ENCODE measurements at regions not wholly inside any gene's neighbourhood (a gene's known extent, or its start where the extent isn't known, plus 50 kb on each side); places are given as distances from the start of the nearest gene placed in this dataset.

DNA sequence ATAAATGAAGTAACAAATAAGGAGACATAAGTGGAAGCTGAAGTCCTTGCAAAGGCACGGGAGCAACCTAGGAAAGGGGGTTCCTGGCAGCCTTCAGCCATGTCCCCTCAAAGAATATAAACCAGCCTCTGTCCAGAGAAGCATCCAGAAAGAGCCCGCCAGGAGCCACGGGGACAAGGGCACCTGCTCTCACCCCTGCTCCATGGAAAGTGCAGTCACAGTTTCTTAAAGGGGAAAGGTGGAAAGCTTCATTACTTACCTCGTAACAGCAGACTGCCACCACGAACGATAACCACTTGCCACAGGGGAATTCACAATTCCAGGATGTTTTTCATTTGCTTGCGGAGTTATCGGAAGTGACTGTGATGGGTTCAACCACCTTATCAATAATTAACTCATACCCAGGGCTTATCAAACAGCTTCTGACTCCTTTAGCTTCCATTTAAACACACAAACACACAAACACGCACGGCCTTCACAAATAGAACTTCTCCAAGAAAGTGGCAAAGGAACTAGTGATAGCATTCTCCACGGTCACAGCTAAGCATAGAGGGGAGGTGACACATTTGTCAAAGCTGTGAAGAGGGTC, 134.2 kb upstream of the IGF1R start:
- no peak overlapping the region for H3K4me3 ChIP-seq (ENCODE audit: low read depth, low read length)
- TF ChIP-seq MYC (IDR thresholded peaks at IDR 0.05; ENCODE audit: low read depth, low read length): no peak
- no peak for TF ChIP-seq POLR2A (IDR thresholded peaks at IDR 0.05; ENCODE audit: extremely low read depth, insufficient read length)
- TF ChIP-seq, protein P1, sequence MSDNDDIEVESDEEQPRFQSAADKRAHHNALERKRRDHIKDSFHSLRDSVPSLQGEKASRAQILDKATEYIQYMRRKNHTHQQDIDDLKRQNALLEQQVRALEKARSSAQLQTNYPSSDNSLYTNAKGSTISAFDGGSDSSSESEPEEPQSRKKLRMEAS (IDR thresholded peaks at IDR 0.05; ENCODE audit: low read depth, low read length): no peak
- TF ChIP-seq, protein P2, sequence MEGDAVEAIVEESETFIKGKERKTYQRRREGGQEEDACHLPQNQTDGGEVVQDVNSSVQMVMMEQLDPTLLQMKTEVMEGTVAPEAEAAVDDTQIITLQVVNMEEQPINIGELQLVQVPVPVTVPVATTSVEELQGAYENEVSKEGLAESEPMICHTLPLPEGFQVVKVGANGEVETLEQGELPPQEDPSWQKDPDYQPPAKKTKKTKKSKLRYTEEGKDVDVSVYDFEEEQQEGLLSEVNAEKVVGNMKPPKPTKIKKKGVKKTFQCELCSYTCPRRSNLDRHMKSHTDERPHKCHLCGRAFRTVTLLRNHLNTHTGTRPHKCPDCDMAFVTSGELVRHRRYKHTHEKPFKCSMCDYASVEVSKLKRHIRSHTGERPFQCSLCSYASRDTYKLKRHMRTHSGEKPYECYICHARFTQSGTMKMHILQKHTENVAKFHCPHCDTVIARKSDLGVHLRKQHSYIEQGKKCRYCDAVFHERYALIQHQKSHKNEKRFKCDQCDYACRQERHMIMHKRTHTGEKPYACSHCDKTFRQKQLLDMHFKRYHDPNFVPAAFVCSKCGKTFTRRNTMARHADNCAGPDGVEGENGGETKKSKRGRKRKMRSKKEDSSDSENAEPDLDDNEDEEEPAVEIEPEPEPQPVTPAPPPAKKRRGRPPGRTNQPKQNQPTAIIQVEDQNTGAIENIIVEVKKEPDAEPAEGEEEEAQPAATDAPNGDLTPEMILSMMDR (IDR thresholded peaks at IDR 0.05; ENCODE audit: low read depth, low read length): no peak

DNA sequence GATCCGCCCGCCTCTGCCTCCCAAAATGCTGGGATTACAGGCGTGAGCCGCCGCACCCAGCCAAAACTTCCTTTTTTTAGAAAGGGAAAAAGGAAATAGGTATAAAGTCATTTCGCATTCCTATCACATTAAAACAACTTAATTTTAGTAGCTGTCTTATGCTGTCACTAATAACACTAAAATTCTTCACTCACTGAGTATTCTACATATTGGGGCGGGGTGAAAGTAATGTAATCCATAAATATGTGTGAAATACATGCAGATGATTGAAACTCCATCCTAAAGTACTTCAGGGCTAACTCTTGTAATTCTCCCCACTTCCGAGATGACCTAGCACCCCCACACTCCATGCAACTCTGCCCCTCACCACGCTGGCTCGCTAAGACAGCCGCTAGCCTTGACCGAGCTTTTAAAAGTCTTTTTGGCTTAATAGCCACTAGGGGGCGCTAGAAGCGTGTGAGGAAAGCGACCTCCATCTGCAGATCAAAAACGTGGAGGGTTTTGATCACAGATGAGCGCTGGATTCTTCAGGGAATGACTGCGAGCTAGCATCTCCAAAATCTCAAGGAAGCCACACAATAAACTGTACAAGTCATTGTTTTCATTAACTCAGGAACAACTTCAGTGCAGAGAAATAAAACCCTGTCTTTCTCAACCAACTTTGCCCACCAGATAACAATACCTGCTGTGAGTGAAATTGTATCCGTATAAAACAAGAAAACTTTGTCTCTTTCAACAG, 129.3 kb upstream of the IGF1R start:
- no peak overlapping the region for H3K4me3 ChIP-seq (ENCODE audit: low read depth, low read length)
- peak; percentile 85 for DNase-seq (ENCODE audit: low read depth)
- peak; percentile 63 for TF ChIP-seq MYC (IDR thresholded peaks at IDR 0.05; ENCODE audit: low read depth, low read length)
- no peak for TF ChIP-seq POLR2A (IDR thresholded peaks at IDR 0.05; ENCODE audit: extremely low read depth, insufficient read length)
- TF ChIP-seq, protein P2 (IDR thresholded peaks at IDR 0.05; ENCODE audit: low read depth, low read length): peak; percentile 78
- TF ChIP-seq, protein P1 (IDR thresholded peaks at IDR 0.05; ENCODE audit: low read depth, low read length): peak; percentile 45; the same call in 1 of the 2 replicates

More for the DNA sequence above, 134.2 kb upstream of the IGF1R start:
- DNase-seq (ENCODE audit: low read depth): no peak

DNA sequence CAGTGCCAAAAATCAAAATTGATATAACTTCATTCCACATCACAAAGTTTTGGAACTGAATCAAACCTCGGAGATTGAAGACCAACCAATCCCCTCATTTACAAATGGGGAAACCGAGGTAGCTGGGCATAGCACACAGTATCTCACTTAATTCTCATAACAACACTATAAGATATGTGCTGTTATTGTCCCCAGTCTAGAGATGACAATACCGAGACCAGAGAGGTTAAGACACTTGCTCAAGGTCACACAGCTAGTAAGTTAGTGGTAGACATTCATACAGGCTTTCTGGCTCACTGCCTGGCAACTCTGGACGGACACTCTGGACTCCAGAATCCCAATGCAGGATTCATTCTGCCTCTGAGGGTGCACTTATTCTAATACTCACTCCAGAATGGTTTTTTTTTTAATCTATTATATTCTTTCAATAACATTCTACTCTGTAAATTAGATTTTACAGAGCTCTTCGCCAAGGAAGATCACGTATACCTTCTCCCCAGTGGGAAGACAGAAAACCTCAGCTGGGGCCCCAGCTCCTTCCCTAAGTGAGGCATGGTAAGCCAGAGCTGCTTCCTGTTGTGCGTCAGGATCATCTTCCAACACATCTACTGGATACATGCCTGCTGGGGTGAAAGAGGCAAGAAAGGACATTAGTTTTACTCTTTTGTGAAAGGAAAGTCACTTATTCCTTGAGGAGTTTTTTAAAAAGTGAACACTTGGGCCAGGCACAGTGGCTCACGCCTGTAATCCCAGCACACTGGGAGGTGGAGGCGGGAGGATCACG, 128.4 kb upstream of the IGF1R start:
- H3K4me3 ChIP-seq (ENCODE audit: low read depth, low read length): no peak overlapping the region
- TF ChIP-seq, protein P2 (IDR thresholded peaks at IDR 0.05; ENCODE audit: low read depth, low read length): no peak
- TF ChIP-seq MYC (IDR thresholded peaks at IDR 0.05; ENCODE audit: low read depth, low read length): no peak
- no peak for TF ChIP-seq POLR2A (IDR thresholded peaks at IDR 0.05; ENCODE audit: extremely low read depth, insufficient read length)
- TF ChIP-seq, protein P1 (IDR thresholded peaks at IDR 0.05; ENCODE audit: low read depth, low read length): no peak
- DNase-seq (ENCODE audit: low read depth): no peak

DNA sequence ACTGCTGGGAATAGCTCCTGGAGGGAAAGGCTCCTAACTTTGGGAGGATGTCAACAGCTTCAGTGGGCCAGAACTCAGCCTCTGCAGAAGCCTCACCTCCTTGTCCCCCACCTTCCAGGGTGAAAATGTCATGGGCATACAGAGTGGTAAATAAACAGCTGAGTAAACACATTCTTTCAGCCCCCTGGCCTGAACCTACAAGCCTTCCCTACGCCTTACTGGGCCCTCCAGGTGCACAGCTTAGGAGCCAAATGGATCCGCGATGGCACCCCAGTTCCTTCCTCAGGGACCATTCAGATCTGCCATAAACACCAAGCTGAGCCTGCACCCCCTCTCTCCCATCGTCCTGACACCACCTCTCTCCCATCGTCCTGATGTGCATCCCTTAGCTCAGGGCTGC, 126.2 kb upstream of the IGF1R start:
- H3K4me3 ChIP-seq (ENCODE audit: low read depth, low read length): no peak overlapping the region
- no peak for TF ChIP-seq POLR2A (IDR thresholded peaks at IDR 0.05; ENCODE audit: extremely low read depth, insufficient read length)
- TF ChIP-seq MYC (IDR thresholded peaks at IDR 0.05; ENCODE audit: low read depth, low read length): no peak
- TF ChIP-seq, protein P2 (IDR thresholded peaks at IDR 0.05; ENCODE audit: low read depth, low read length): no peak
- TF ChIP-seq, protein P1 (IDR thresholded peaks at IDR 0.05; ENCODE audit: low read depth, low read length): no peak
- no peak for DNase-seq (ENCODE audit: low read depth)

DNA sequence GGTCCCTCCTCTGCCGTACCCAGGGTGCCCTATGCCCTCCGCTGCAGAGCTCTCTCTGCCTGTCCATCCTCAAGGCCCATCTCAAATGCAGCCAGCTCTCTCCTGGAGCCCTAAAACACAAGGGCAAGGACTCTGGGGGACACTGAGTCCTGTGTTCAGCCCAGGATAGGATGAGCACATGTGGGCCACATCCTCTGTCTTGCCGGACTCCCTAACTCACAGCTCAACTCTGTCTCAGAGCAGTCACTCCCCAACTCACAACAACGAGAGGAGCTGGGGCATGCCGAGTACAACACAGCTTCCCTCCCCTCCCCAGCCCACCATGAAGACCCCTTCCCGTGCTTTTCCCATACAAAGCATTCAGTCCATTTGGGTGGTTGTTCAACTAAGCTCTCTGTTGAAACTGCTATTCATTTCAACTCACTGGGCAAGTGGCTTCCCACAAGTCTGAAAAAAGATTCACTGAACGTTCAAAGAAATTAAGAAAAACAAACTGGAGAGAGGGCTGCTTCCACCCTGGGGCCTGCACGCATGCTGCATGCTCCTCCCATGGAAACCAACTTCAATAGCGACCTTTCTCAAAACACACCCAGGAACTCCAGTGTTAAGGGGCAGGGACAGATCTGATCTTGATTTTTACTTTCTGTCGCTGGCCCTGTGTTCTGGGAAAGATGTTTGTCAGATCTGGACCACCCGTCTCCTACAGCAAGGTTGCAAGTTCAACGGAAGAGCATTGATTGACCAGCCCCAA, 124.3 kb upstream of the IGF1R start:
- TF ChIP-seq POLR2A (IDR thresholded peaks at IDR 0.05; ENCODE audit: extremely low read depth, insufficient read length) (no peak), MYC (IDR thresholded peaks at IDR 0.05; ENCODE audit: low read depth, low read length) (no peak)
- TF ChIP-seq, protein P2 (IDR thresholded peaks at IDR 0.05; ENCODE audit: low read depth, low read length): no peak
- TF ChIP-seq, protein P1 (IDR thresholded peaks at IDR 0.05; ENCODE audit: low read depth, low read length): no peak
- DNase-seq (ENCODE audit: low read depth): no peak
- no peak overlapping the region for H3K4me3 ChIP-seq (ENCODE audit: low read depth, low read length)

All from NB4 (cell line).